ENCODE measurements at regions not wholly inside any gene's neighbourhood (a gene's known extent, or its start where the extent isn't known, plus 50 kb on each side); places are given as distances from the start of the nearest gene placed in this dataset.

DNA sequence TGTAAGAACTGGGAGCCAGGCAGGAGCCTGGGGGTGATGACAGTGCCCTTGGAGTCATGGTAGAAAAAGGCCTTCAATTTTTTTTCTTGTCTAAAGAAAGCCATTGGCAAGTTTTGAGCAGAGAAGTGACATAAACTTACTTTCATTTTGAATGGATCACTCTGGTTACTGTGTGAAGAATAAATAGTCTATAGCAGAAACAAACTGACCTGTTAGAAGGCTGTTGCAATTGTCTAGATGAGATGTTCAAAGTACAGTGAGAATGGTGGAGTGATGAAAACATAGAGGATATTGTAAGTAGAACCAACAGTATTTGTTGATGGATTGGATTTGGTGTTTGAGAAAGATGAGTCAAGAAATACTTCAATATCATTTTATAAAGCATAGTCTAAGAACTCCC is 439.9 kb downstream of the TBL1XR1 start:
- H3K4me3 ChIP-seq (ENCODE audit: low read depth, low read length) = no peak overlapping the region
- DNase-seq (ENCODE audit: low read depth) = no peak

DNA sequence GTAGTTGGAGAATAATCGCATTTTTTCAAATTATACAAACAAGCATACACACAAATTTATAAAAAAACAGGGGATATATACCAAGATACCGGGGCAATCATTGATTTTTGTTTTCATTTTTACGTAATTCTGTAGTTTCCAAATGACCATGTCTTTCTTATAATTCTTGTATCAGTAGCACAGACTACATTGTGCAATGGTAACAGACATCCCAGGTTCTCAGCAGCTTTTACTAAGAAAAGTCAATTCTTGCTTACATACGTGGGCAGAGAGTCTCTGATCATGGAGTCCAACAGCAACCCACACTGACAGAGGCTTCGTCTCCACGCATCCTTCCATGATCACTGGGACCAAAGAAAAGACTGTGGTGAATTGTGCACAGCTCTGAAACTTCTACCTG is 441.3 kb downstream of the TBL1XR1 start:
- no peak for DNase-seq (ENCODE audit: low read depth)
- no peak overlapping the region for H3K4me3 ChIP-seq (ENCODE audit: low read depth, low read length)

DNA sequence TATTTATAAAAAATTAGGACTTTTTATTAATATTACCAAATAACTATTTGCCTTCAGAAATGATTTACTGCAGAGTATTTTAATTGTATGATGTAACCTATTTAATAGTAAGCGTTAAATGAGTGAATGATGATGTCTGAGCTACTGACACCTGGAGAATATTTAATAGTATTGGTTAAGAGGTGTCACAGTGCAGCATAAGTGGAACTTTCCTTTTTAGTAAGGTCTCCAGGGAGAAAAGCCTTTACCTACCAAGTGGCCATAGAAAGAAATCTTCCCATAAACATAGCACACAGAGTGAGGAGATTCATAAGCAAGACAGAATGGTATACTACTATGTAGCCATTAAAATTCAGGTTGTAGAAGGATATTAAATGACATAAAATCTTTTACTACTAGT is 441.7 kb downstream of the TBL1XR1 start:
- H3K4me3 ChIP-seq (ENCODE audit: low read depth, low read length) = no peak overlapping the region
- no peak for DNase-seq (ENCODE audit: low read depth)

- no peak for DNase-seq (ENCODE audit: low read depth)
- no peak overlapping the region for H3K4me3 ChIP-seq (ENCODE audit: low read depth, low read length)
Observed at GRCh38 chr3:176741664-176742047, 455.6 kb downstream of the TBL1XR1 start.

- DNase-seq (ENCODE audit: low read depth) = no peak
- no peak overlapping the region for H3K4me3 ChIP-seq (ENCODE audit: low read depth, low read length)
Observed at GRCh38 chr3:176740906-176741663, 456.2 kb downstream of the TBL1XR1 start.

DNA sequence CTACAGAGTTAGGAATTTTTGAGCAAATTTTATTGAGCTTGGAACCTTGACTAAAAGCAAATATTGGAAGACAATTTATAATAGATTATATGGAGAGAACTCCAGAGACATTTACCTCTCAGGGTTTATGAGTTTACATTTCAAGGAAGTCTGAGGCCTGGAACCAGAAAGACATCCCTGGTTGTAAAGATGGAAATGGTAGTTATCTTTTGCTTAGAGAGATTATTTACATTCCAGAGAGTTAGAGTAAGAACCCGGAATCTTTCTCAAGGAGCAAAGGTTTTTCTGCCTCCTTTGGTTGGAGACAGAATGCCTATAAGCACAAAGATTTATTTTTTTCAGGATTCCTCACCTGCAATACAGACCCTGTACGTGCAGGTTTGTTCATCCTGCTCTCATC is 458.1 kb downstream of the TBL1XR1 start:
- no peak overlapping the region for H3K4me3 ChIP-seq (ENCODE audit: low read depth, low read length)
- no peak for DNase-seq (ENCODE audit: low read depth)

GRCh38 chr3:176737480-176738110 is 459.7 kb downstream of the TBL1XR1 start:
- no peak overlapping the region for H3K4me3 ChIP-seq (ENCODE audit: low read depth, low read length)
- no peak for DNase-seq (ENCODE audit: low read depth)

DNA sequence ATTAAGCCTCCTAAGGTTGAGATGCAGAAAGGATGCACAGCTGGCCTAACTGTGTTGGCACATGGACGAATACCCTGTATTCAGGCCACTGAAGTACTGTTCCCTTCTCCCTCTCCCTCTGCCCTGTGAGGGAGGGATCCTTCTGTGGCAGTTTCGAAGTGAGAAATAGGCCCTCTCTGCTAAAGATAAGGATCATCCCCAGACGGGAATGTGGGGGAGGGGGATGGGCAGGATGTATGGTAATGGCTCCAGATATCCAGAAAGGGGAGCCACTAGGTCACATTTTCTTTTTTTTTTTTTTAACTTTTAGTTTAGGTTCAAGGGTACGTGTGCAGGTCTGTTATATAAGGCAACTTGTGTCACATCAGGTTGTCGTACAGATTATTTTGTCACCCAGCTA is 463.1 kb downstream of the TBL1XR1 start:
- H3K4me3 ChIP-seq (ENCODE audit: low read depth, low read length) = no peak overlapping the region
- no peak for DNase-seq (ENCODE audit: low read depth)

- no peak for DNase-seq (ENCODE audit: low read depth)
- H3K4me3 ChIP-seq (ENCODE audit: low read depth, low read length) = no peak overlapping the region
Observed at GRCh38 chr3:176724394-176724759, 472.9 kb downstream of the TBL1XR1 start.

GRCh38 chr3:176723758-176724393 is 473.4 kb downstream of the TBL1XR1 start:
- no peak for DNase-seq (ENCODE audit: low read depth)
- no peak overlapping the region for H3K4me3 ChIP-seq (ENCODE audit: low read depth, low read length)

DNA sequence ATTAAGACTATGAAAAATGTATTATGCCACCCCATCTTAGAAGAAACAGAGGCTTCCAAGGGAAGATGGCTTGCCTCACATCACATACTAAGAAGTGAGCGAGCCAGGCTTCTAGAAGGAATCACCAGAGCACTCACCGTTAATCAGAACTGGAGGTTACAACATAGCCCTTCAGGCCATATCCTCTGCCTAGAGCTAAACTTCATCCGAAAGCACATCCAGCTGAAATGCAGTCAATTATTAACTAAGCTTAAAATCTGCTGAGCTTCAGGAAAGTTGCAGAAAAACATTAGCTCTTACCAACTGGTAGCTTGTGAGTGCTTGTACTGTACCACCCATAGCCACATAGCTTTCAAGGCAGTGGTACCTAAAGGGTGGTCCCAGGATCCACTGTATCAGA is 483.2 kb downstream of the TBL1XR1 start:
- H3K4me3 ChIP-seq (ENCODE audit: low read depth, low read length) = no peak overlapping the region
- no peak for DNase-seq (ENCODE audit: low read depth)

GRCh38 chr3:176712191-176712590 is 485.1 kb downstream of the TBL1XR1 start:
- no peak for DNase-seq (ENCODE audit: low read depth)
- no peak overlapping the region for H3K4me3 ChIP-seq (ENCODE audit: low read depth, low read length)

- no peak for DNase-seq (ENCODE audit: low read depth)
- H3K4me3 ChIP-seq (ENCODE audit: low read depth, low read length) = no peak overlapping the region
Observed at GRCh38 chr3:176699288-176699687, 498.0 kb downstream of the TBL1XR1 start.

- DNase-seq (ENCODE audit: low read depth) = no peak
- H3K4me3 ChIP-seq (ENCODE audit: low read depth, low read length) = no peak overlapping the region
Observed at GRCh38 chr3:176697284-176697889, 499.9 kb downstream of the TBL1XR1 start.

DNA sequence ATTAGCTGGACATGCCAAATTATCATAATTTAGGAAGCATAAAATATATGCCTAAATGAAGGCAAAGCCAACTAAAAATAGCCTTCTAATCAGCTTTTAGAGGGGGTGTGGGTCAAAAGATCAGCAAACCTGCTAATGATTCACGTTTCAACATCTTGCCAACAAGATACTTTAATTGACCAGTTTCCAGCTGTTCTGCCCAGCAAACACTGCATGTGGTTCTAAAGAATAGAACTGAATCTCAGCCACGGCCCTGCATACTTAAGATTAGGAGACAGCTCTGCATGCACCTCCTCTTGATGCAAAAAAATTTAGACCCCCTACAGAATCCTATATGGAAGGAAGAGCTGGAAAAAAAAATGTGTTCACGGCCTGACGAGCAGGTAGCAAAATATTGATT is 500.5 kb downstream of the TBL1XR1 start:
- H3K4me3 ChIP-seq (ENCODE audit: low read depth, low read length) = no peak overlapping the region
- DNase-seq (ENCODE audit: low read depth) = no peak

DNA sequence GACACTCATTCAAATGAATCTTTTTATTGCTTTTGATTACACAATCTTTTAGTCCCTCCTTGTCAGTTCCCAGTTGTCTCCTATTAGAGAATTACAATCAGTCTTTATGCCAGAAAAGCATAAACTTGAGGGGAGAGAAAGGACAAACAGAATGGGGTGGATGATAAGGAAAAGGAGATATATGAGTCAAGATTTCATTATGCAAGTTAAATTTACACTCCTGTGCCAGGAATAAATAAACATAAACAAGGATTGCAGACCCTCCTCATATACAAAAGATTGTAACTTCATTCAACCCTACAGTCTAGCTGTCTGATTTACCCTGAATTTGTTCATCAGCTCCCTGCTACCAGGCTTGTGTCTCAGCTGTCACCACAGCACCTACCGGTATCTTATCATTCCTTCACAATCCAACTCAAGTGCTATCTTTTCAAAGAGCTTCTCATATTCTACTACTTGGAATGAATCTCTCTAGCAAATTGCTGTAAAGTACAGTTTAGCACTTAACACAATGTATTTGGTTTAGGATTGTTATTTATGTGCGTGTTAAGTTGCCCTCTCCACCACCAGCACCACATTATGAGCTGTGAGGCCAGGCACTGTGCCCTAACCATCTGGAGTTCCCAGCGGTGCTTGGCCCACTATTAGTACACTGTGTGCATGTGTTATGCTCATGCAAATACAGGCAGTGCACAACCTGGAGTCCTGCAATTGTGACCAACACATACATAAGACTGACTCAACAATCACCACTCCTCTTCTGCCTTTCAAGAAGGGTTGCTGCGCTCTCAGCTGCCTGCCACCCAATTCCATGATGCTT is 504.1 kb downstream of the TBL1XR1 start:
- no peak overlapping the region for H3K4me3 ChIP-seq (ENCODE audit: low read depth, low read length)
- no peak for DNase-seq (ENCODE audit: low read depth)

DNA sequence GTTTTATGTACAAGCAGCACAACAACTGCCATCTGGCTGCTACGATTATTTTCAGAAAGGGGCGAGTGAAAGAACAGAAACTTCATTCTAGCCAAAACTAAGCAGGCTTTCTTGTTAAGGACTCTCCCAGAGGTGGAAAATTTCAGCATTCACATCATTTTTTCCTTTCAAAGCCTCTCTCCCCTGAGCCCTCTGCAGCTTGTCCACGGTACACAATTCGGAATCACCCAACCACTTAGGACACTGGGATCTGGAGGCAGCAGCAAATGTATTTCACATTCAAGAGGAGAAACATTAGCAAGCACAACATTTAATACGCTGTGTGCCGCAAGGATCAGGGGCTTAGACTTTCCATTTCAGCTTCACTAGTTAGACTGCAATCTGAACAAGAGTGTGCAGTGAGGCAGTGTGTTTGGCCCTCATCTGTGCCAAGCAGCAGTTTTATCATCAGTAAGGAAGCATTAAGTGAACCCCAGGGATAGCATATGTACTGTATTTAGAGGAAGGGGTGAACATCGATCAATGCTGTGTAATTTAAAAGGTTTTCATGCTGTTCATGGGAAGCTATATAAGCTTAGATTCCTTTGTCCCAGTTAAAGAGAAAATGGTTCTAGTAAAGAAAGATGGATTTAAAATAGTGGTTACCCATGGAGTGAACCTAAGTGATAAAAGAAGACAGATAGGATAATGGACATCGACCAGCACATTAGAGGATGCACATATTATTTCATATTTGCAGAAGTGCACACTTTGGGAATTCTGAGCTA is 504.9 kb downstream of the TBL1XR1 start:
- DNase-seq (ENCODE audit: low read depth) = no peak
- H3K4me3 ChIP-seq (ENCODE audit: low read depth, low read length) = no peak overlapping the region

DNA sequence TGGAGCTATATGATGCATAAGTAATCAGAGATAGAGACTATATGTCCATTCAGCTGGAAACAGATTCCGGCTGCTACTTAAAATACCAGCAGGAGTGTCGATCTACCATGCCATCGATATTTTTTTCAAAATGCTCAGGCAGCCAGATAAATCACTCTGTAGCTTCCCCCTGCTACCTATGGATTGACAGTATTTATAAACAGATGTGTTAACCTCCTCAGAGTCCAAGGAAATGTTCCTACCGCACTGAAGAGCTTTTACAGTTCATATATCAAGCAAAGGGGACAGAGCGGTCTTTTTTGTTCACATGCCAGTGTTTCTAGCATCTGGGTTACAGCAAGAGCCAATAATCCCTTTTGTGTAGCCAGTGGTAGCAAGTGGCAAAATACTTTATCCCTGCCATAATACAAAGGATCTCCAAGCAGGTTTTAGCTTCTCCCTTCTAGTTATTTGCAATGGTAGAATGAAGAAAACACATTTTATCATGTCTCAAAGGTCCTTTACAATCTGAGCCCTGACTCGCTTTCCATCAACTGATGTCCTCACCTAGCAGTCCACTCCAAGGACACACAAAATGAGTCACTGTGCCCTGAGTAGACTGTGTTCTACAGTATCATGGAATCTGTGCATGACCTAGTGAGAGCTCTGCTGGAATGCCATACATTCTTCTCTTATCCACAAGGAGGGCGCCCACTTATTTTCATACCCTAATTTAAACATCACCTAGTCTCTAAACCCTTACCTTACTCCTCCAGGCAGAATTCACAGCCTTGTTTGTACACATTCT is 507.0 kb downstream of the TBL1XR1 start:
- no peak overlapping the region for H3K4me3 ChIP-seq (ENCODE audit: low read depth, low read length)
- DNase-seq (ENCODE audit: low read depth) = no peak

Data from skeletal muscle cell (primary cell).